ENCODE measurements at regions not wholly inside any gene's neighbourhood (a gene's known extent, or its start where the extent isn't known, plus 50 kb on each side); places are given as distances from the start of the nearest gene placed in this dataset.

DNA sequence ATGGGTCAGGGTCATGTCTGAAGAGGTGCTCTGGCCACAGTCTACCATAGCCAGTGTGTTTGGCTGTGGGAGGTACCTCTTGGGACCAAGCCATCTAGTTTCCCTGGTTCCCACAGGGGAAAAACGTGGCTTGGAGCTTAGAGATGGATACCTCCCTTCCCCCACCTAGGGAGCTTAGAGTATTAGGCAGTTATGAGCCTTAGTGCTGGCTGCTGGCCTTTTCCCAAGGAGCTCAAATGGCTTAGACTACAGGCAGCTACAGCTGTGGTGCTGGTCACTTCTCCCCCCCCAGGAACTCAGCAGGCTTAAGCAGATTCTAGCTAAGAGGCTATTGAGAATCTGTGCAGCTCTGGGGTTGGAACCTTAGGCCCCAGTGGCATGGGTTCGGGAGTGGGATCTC lies 591.2 kb downstream of the NSUN3 start:
- no peak for TF ChIP-seq SUZ12 (IDR thresholded peaks at IDR 0.05)
- TF ChIP-seq CTBP1 (IDR thresholded peaks at IDR 0.05; ENCODE audit: borderline replicate concordance), result no peak
- TF ChIP-seq NFRKB (IDR thresholded peaks at IDR 0.05), result no peak
- no peak for TF ChIP-seq ARNT (IDR thresholded peaks at IDR 0.05)
- TF ChIP-seq ZNF384 (IDR thresholded peaks at IDR 0.05), result no peak
- TF ChIP-seq ELF4 (IDR thresholded peaks at IDR 0.05), result no peak
- no peak for TF ChIP-seq BHLHE40 (IDR thresholded peaks at IDR 0.05; ENCODE audit: borderline replicate concordance)
- no peak for TF ChIP-seq SP1 (IDR thresholded peaks at IDR 0.05)
- TF ChIP-seq HDGF (IDR thresholded peaks at IDR 0.05; ENCODE audit: borderline replicate concordance), result no peak
- no peak for TF ChIP-seq L3MBTL2 (conservative IDR thresholded peaks at IDR 0.05)
- TF ChIP-seq, protein P1, sequence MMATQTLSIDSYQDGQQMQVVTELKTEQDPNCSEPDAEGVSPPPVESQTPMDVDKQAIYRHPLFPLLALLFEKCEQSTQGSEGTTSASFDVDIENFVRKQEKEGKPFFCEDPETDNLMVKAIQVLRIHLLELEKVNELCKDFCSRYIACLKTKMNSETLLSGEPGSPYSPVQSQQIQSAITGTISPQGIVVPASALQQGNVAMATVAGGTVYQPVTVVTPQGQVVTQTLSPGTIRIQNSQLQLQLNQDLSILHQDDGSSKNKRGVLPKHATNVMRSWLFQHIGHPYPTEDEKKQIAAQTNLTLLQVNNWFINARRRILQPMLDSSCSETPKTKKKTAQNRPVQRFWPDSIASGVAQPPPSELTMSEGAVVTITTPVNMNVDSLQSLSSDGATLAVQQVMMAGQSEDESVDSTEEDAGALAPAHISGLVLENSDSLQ (IDR thresholded peaks at IDR 0.05), result no peak
